Hepatocyte (in vitro differentiated cells): ENCODE measurements at regions not wholly inside any gene's neighbourhood (a gene's known extent, or its start where the extent isn't known, plus 50 kb on each side); places are given as distances from the start of the nearest gene placed in this dataset.
"Not testable (repeated sequence)": the region's sequence is repeated elsewhere in the genome, so short reads cannot be mapped to it uniquely, and the experiment has no call there.

Source experiments
- DNase-seq: peaks from one replicate; pipeline ENCODE4 v3.0.0-alpha.2; 2016; ENCODE audit warnings: low spot score
- H2AFZ ChIP-seq: fragments of 200-600 bp; sonication (generic); 2 replicates; pipeline ENCODE4 v1.6.0; 2016; ENCODE audit warnings: antibody characterized with exemption, mild to moderate bottlenecking
- H3K27ac ChIP-seq: fragments of 200-600 bp; sonication (generic); 2 replicates; pipeline ENCODE4 v1.5.1; 2016; ENCODE audit warnings: mild to moderate bottlenecking
- H3K27me3 ChIP-seq: fragments of 200-600 bp; sonication (generic); 2 replicates; pipeline ENCODE4 v1.6.1; 2016
- H3K36me3 ChIP-seq: fragments of 200-600 bp; sonication (generic); replicated peaks from 2 replicates; pipeline ENCODE4 v1.5.1; 2016; ENCODE audit warnings: low read depth; ENCODE audit not compliant: insufficient read depth
- H3K4me1 ChIP-seq: fragments of 200-600 bp; sonication (generic); 2 replicates; pipeline ENCODE4 v1.5.1; 2016; ENCODE audit warnings: mild to moderate bottlenecking, moderate library complexity; ENCODE audit not compliant: insufficient read depth
- H3K4me2 ChIP-seq: fragments of 200-600 bp; sonication (generic); 2 replicates; pipeline ENCODE4 v1.6.0; 2016
- H3K4me3 ChIP-seq: fragments of 200-600 bp; sonication (generic); 2 replicates; pipeline ENCODE4 v1.5.1; 2016; ENCODE audit warnings: mild to moderate bottlenecking
- H3K79me2 ChIP-seq: fragments of 200-600 bp; sonication (generic); 2 replicates; pipeline ENCODE4 v1.6.0; 2017; ENCODE audit warnings: mild to moderate bottlenecking
- H3K9me2 ChIP-seq: fragments of 200-600 bp; sonication (generic); replicated peaks from 2 replicates; pipeline ENCODE4 v1.6.0; 2017; ENCODE audit warnings: mild to moderate bottlenecking; ENCODE audit not compliant: insufficient read depth
- H3K9me3 ChIP-seq: fragments of 200-600 bp; sonication (generic); 2 replicates; pipeline ENCODE4 v1.5.1; 2016; ENCODE audit warnings: low read depth, mild to moderate bottlenecking
- H4K20me1 ChIP-seq: fragments of 200-600 bp; sonication (generic); 2 replicates; pipeline ENCODE4 v1.6.0; 2016; ENCODE audit warnings: mild to moderate bottlenecking; ENCODE audit not compliant: insufficient read depth, poor library complexity, severe bottlenecking
- EZH2 ChIP-seq: fragments of 200-600 bp; sonication (generic); IDR thresholded peaks from 2 replicates; pipeline ENCODE4 v1.6.1; 2016; ENCODE audit warnings: antibody characterized with exemption, mild to moderate bottlenecking, borderline replicate concordance
- EZH2phosphoT487 ChIP-seq: fragments of 200-600 bp; sonication (generic); IDR thresholded peaks from one replicate; pipeline ENCODE4 v1.6.1; 2018; ENCODE audit warnings: antibody characterized with exemption, mild to moderate bottlenecking, low read depth, moderate library complexity; ENCODE audit not compliant: unreplicated experiment, severe bottlenecking
- WGBS: methylation state at CpG from one replicate; pipeline ENCODE4 v1.1.6; 2016; ENCODE audit warnings: low lambda C conversion rate; ENCODE audit errors: missing lambda C conversion rate; 5-methylcytosine and 5-hydroxymethylcytosine counted together
- TF ChIP-seq, protein P1 (sequence below): fragments of 200-600 bp; sonication (generic); IDR thresholded peaks from 2 replicates; pipeline ENCODE4 v1.5.1; 2016; ENCODE audit warnings: antibody characterized with exemption, mild to moderate bottlenecking; ENCODE audit not compliant: poor library complexity

- H3K4me2 ChIP-seq, result no peak overlapping the region
- no peaks in the 10 kb centered on the region for H3K27me3 ChIP-seq
- WGBS, result 90% methylated on average over 3 of the region's 3 CpGs
- no peak overlapping the region for H2AFZ ChIP-seq
- H3K4me3 ChIP-seq, result no peak overlapping the region
- H3K9me2 ChIP-seq, result no peaks in the 10 kb centered on the region
- H3K79me2 ChIP-seq, result no peaks in the 10 kb centered on the region
- no peaks in the 10 kb centered on the region for H3K9me3 ChIP-seq
- no peaks in the 10 kb centered on the region for H3K36me3 ChIP-seq
- no peak for DNase-seq
- H4K20me1 ChIP-seq, result no peaks in the 10 kb centered on the region
- H3K4me1 ChIP-seq, result no peaks in the 10 kb centered on the region
- no peak overlapping the region for H3K27ac ChIP-seq
- TF ChIP-seq EZH2phosphoT487, result no peak
- TF ChIP-seq EZH2, result no peak
Measured at GRCh38 chr22:22989856-22990255, 80.5 kb upstream of the GNAZ start.

- not testable (repeated sequence) for H3K4me2 ChIP-seq, H3K9me2 ChIP-seq, H2AFZ ChIP-seq, DNase-seq, H3K36me3 ChIP-seq, H3K27ac ChIP-seq, H4K20me1 ChIP-seq, H3K9me3 ChIP-seq, H3K4me3 ChIP-seq, H3K4me1 ChIP-seq, H3K27me3 ChIP-seq, H3K79me2 ChIP-seq
- 75% methylated on average over 7 of the region's 7 CpGs for WGBS
Measured at GRCh38 chr22:22990711-22991505, 79.4 kb upstream of the GNAZ start.

DNA sequence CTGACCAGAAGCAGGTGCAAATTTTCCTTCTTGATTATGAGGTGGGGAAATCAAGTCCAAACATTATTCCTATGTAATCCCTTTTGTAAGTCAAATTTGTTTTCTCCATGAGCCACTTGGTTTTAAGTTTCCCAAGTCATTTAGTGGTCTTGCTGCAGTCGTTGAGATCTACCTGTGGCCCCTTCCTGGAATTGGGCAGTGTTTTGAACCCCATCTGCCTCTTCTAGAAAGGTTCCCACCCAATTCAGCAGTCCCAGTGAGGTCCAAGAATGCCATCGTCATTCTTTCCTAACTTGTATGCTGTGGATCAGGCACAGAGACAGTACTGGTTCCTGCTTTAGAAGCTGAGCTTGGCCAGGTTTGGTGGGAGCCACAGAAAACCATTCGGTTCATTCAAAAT, 77.8 kb upstream of the GNAZ start:
- H3K27ac ChIP-seq, result no peak overlapping the region
- H4K20me1 ChIP-seq, result no peaks in the 10 kb centered on the region
- H3K79me2 ChIP-seq, result no peaks in the 10 kb centered on the region
- H3K9me2 ChIP-seq, result no peaks in the 10 kb centered on the region
- no peak overlapping the region for H2AFZ ChIP-seq
- no peaks in the 10 kb centered on the region for H3K36me3 ChIP-seq
- H3K9me3 ChIP-seq, result peaks cover 4% of the 10 kb centered on the region
- no peaks in the 10 kb centered on the region for H3K27me3 ChIP-seq
- no peak overlapping the region for H3K4me3 ChIP-seq
- WGBS, result 78% methylated on average over 3 of the region's 3 CpGs
- TF ChIP-seq EZH2phosphoT487 (no peak), EZH2 (no peak)
- TF ChIP-seq, protein P1, sequence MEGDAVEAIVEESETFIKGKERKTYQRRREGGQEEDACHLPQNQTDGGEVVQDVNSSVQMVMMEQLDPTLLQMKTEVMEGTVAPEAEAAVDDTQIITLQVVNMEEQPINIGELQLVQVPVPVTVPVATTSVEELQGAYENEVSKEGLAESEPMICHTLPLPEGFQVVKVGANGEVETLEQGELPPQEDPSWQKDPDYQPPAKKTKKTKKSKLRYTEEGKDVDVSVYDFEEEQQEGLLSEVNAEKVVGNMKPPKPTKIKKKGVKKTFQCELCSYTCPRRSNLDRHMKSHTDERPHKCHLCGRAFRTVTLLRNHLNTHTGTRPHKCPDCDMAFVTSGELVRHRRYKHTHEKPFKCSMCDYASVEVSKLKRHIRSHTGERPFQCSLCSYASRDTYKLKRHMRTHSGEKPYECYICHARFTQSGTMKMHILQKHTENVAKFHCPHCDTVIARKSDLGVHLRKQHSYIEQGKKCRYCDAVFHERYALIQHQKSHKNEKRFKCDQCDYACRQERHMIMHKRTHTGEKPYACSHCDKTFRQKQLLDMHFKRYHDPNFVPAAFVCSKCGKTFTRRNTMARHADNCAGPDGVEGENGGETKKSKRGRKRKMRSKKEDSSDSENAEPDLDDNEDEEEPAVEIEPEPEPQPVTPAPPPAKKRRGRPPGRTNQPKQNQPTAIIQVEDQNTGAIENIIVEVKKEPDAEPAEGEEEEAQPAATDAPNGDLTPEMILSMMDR, result no peak
- H3K4me1 ChIP-seq, result no peaks in the 10 kb centered on the region
- no peak for DNase-seq
- H3K4me2 ChIP-seq, result no peak overlapping the region

DNA sequence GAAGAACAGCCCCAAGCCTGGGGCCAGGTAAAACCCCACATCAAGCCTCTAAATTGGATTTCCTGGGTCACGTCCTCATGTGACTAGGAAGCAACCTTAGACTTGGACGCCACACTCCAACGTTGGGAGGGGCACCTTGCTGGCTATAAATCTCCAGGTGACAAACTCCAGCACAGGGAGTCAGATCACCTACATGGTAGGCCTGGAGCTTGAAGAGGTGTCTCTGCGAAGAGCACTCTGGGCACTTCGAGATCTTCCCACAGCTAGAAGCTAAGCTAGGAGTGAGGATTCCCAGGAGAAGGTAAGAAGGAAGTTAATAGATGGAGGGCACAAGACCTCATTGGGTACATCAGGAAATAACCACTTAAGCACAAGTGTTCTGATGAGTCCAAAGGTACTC, 77.1 kb upstream of the GNAZ start:
- Histone ChIP-seq H3K4me2 (no peak overlapping the region), H3K36me3 (no peaks in the 10 kb centered on the region), H3K79me2 (no peaks in the 10 kb centered on the region), H3K9me3 (peaks cover 8% of the 10 kb centered on the region), H3K27ac (no peak overlapping the region), H3K9me2 (no peaks in the 10 kb centered on the region), H2AFZ (no peak overlapping the region), H3K27me3 (no peaks in the 10 kb centered on the region), H4K20me1 (no peaks in the 10 kb centered on the region), H3K4me3 (no peak overlapping the region), H3K4me1 (no peaks in the 10 kb centered on the region)
- no peak for DNase-seq
- TF ChIP-seq, protein P1, result no peak
- no peak for TF ChIP-seq EZH2phosphoT487
- WGBS, result 81% methylated on average over 5 of the region's 5 CpGs
